Astrocyte of the cerebellum (primary cell): ENCODE measurements at regions not wholly inside any gene's neighbourhood (a gene's known extent, or its start where the extent isn't known, plus 50 kb on each side); places are given as distances from the start of the nearest gene placed in this dataset.

Source experiments
- DNase-seq: peaks from one replicate; pipeline ENCODE4 v3.0.0-alpha.2; 2011; ENCODE audit warnings: low read depth
- H3K4me3 ChIP-seq: 2 replicates; pipeline ENCODE4 v1.5.1; 2011; ENCODE audit warnings: mild to moderate bottlenecking, low read depth, low read length, moderate library complexity
- CTCF ChIP-seq: IDR thresholded peaks from 2 replicates; pipeline ENCODE4 v1.5.1; 2012; ENCODE audit warnings: low read length, low read depth, moderate library complexity, mild to moderate bottlenecking; ENCODE audit errors: missing control alignments
- in situ Hi-C: cut with HindIII; loops from 2 replicates; pipeline ENCODE4 v1.10.0; 2017; ENCODE audit warnings: low sequenced_read_pairs

GRCh38 chr6:90370493-90370959 lies 73.9 kb upstream of the BACH2 start:
- no peak for TF ChIP-seq CTCF
- no peak for DNase-seq
- no peak overlapping the region for H3K4me3 ChIP-seq
- in situ Hi-C loops = no loop called here

DNA sequence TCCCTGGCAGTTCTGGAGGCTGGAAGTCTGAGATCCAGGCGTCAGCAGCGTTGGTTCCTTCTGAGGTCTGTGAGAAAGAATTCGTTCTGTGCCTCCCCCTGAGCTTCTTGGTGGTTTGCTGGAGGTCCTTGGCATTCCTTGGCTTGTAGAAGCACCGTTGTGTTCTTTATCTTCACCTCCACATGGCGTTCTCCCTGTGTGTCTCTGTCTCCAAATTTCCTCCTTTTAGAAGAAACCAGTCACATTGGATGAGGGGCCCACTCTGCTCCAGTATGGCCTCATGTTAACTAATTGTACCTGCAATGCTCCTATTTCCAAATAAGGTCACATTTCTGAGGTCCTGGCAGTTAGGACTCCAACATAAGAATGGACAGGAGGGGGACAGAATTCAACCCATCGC lies 73.0 kb upstream of the BACH2 start:
- H3K4me3 ChIP-seq = no peak overlapping the region
- no peak for TF ChIP-seq CTCF
- in situ Hi-C loops = loop anchor here (5.0 kb wide), 1 partner anchor 82 kb away; no protein-coding TSS in a partner anchor
- peak; percentile 68 for DNase-seq

DNA sequence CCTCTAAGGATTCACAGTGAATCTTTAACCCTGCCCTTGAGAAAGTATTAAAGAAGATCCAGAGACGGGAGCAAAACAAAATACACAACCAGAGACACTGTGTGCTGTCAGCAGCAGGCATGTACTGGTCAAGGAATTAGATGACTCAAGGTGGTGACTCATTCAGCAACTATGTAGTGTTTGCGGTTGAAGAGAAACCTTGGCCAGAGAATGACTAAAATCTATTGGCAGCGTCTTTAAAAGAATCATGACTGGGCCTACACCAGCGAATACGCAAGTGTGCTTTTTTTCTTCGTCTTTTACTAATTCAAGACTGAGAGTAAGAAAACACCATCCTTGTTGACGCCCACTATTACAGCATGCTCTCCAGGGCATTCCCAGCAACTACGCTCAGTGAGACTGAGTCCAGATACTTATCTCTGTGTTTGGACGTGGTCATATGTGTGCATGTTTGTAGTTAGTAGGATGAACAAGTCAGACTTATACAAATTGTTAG lies 72.4 kb upstream of the BACH2 start:
- TF ChIP-seq CTCF = peak; percentile 10
- DNase-seq = peak; percentile 100
- in situ Hi-C loops = loop anchor here (5.0 kb wide), 1 partner anchor 82 kb away; no protein-coding TSS in a partner anchor
- H3K4me3 ChIP-seq = no peak overlapping the region

DNA sequence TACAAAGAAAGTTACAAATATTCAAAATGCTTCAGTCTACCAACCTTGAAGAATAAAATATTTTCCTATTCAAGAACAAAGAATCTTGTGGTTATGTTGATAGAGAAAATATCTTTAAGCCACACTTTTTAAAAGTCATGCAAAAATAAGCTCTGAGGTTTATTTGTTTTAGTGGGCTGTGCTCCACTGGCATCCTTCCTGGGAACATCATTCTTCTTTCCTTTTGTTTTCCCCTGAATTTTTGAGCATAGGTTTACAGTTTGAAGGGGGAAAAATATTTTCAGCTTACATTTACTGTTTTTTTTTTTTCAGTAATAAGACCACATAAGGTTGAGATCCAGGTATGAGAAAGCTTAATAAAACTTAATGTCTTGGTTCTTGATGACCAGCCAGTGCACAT lies 72.0 kb upstream of the BACH2 start:
- H3K4me3 ChIP-seq = no peak overlapping the region
- in situ Hi-C loops = loop anchor here (5.0 kb wide), 1 partner anchor 81 kb away; no protein-coding TSS in a partner anchor
- TF ChIP-seq CTCF = no peak
- DNase-seq = peak; percentile 93

DNA sequence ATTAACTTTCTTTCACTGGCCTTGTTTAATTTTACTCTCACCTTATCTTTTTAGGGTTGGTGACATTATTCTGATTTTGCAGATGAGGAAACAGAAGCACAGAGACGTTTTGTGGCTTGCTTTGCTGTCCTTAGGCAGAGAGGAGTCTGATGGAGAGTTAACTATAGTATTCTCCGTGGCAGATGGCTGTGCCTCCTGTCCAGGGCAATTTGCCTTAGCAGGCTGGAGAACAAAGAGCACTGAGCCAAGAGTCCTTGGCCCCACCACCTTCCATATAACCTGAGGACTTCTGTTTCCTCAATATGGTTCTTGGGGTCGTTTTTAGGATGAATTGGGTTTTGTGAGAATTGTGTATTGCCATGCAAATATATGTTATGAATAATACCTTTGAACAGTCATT lies 71.4 kb upstream of the BACH2 start:
- no peak overlapping the region for H3K4me3 ChIP-seq
- in situ Hi-C loops = loop anchor here (5.0 kb wide), 1 partner anchor 81 kb away; no protein-coding TSS in a partner anchor
- DNase-seq = no peak
- no peak for TF ChIP-seq CTCF

DNA sequence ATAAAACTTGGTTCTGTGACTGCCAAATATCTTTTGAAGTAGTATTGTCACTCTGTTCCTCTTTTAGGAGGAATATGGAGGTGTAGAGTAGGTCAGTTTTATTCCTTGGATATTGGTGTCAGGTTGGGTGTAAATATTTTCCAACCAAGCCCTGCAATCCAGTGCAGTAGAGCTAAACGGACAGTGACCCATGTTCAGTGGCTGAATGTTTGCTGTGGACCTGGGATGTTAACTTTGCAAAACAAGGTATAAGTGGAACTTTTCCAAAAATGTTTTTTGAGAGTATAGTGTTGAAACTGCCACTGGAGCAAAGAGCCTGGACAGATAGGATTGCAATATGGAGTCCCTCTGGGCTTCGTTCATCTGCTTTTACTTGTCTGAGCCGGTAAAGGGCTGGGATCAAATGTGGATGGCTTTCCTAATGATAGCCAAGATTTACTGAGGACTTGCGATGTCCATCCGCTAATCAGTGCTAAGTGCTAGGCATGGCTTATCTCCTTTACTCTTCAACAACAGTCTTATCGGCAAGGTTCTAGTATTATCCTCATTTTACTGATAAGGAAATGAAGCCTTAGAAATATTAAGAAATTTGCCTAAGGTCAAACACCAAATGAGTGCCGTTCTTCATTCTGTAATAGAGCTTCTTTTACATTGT lies 69.0 kb upstream of the BACH2 start:
- no peak for DNase-seq
- no peak overlapping the region for H3K4me3 ChIP-seq
- in situ Hi-C loops = loop anchor here (5.0 kb wide), 1 partner anchor 78 kb away; no protein-coding TSS in a partner anchor
- no peak for TF ChIP-seq CTCF
